HG03571 (cell line): ENCODE measurements at regions not wholly inside any gene's neighbourhood (a gene's known extent, or its start where the extent isn't known, plus 50 kb on each side); places are given as distances from the start of the nearest gene placed in this dataset.
"Not testable (repeated sequence)": the region's sequence is repeated elsewhere in the genome, so short reads cannot be mapped to it uniquely, and the experiment has no call there.

Experiments used
- ATAC-seq: cut with Tn5 transposase; IDR thresholded peaks from one replicate; pipeline ENCODE4 v1.9.1; 2021; ENCODE audit not compliant: unreplicated experiment

DNA sequence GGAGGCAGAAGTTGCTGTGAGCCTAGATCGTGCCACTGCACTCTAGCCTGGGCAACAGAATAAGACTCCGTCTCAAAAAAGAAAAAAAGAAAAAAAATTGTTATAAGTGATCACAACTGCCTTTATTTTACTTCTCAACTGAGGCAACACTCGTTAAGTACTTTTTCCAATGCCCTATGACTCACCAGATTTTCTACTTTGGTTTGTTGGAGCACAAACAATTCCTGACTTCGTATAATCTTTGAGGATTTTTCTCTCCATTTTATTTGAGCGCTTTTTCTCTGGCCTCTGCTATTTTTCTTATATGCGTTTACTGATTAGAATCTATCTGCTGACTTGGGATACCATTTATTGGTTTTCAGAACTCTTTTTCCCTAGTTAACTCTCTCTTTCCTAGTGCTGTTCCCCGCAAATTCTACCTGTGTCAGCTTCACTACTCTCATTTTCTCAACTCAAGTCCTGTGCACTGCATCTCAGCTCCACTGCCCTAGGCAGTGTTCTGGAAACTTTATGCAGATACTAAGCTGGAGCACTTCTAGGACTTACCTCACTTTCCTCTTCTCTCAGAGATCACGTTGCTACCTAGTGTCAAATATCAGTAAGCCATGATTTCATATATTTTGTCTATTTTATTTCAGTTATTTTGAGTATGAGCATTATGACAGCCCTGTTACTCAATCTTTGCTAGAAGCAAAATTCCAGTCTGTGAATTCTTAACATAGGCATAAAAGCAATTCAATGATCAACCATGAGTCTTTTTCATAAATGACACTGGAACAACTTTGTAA is 1120.1 kb upstream of the CITED2 start:
- no peak for ATAC-seq

DNA sequence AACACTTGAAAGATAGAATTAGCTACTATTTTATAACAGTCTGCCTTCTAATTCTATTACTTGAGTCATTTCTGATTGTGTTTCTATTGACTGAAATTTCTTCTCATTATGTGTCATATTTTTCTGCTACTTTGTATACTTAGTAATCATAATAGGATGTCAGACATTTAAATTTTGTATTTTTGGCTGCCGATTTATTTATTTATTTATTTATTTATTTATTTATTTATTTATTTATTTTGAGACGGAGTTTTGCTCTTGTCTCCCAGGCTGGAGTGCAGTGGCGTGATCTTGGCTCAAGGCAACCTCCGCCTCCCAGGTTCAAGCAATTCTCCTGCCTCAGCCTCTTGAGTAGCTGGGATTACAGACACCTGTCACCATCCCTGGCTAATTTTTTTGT is 1119.0 kb upstream of the CITED2 start:
- not testable (repeated sequence) for ATAC-seq

DNA sequence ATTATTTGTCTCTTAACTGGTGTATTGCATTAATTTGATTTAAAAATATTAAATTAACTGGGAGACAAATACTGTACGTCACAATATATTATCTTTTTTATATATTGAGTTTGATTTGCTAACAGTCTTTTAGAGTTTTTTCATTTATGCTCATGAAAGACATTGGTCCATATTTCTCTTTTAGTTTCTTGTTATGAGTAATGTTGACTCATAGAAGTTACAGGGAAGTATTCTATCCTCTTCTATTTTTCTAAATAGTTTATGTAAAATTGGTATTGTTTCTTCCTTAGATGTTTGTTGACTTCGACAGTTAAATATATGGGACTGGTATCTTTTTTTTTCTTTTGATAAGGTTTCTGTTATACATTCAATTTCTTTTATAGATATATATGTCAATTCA is 1115.6 kb upstream of the CITED2 start:
- no peak for ATAC-seq

DNA sequence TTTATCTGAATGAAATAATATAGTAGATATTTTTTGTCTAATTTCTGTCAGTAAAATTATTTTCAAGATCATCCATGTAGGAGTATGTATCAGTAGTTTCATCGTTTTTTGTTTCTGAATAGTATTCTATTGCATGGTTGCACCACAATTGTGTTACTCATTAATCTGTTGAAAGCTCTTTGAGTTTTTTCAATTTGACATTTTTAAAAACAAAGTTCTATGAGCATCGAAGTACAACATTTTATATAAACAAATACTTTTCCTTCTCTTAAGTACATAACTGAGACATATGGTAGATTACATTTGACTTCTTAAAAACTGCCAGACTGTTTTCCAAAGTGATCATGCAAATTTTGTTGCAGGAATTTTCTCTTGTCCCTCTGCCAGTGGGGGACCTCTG is 1113.1 kb upstream of the CITED2 start:
- no peak for ATAC-seq

DNA sequence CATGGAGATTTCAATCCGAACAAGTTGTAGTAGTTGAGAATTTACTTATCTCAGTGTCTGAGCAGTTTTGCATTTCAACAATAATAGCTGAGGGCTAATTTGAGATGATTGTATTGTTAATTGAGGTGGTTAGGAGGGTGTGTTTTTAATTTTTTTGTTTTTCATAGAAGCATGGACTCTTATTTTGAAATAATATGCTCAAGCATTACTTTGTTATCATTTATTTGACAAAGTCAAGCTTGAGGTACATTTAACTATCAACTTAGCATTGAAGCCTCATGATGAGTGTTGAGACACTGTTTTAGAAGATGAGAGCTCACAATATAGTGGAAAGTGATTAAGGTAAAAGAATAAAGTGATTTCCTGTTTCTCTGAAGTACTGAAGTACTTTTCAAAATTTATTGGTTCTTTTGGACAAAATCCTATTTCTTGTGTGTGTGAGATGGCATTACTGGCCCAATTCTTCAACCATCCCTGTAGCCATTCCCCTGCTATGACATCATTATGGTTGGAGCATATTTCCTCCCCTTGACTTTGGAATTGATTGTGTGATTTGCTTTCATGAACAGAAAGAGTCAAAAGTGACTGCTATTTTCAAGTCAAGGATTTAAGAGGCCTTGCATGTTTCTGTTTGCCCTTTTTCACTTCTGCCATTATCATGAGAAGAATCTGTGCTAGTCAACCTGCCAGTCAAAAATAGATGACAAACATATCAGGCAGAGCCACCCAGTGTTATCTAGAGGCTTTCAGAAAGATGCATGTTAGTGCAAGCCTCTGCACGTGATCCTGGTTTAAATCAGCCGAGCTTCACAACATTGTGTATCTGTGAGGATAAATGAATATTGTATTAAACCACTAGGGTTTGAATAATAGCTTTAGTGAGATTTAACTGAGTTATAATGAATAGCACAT is 1112.3 kb upstream of the CITED2 start:
- ATAC-seq = no peak

DNA sequence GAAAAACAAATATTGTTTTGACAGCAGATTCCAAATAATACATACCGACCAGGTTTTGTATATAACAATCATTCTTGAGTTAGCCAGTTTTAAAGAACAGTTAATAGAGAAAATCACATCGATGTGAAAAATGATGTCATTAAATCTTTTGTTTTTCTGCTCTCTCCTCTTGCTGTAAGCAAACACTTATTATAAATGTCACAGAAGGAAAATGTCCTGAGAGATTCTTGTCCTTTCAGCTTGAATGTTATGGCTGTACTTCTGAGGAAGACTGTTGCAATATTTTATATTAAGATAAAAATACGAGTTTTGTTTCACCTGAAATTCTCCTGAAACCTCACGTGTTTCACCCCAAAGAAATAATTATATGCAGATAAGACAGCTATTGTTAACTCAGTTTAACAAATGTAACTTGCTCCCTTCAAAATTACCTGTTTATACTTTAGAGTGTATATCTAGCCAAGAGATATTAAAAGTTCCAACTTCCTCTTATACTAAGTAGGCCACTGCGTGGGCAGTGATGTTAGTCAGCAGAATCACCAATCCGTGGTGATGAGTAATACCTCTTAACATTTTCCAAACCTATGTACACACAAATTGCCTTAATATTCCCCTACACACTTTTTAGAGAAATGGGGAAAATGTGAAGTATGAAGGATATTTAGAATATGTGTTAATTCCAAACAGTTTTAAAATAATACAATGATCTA is 1111.4 kb upstream of the CITED2 start:
- no peak for ATAC-seq

DNA sequence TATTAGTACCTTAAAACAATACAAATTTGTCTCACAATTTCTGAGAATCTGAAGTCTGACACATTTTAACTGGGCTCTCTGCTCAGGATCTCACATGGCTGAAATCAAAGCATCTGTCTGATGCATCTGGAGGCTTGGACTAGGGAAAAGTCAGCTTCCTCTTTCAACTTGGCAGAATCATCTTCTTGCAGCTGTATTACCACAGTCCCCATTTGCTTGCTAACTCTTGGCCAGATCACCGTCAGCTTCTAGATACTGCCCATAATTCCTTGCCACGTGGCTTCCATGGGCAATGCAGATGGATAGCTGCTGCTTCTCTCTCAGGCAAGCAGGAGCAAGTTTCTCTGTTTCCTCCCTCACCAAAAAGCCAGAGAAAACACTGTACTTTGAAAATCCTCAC is 1106.4 kb upstream of the CITED2 start:
- ATAC-seq = no peak

DNA sequence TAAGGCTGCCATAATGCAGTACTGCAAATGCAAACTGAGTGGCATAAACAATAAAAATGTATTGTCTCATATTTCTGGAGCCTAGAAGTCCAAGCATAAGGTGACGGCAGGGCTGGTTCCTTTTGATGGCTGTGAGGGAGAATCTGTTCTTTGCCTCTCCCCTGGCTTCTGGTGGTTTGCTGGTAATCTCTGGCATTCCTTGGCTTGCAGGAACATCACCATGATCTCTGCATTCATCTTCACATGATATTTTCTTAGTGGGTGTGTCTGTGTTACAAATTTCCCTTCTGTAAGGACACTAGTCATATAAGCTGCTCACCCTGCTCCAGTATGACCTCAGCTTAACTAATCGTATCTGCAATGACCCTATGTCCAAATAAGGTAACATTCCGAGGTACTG is 1104.2 kb upstream of the CITED2 start:
- ATAC-seq = no peak

DNA sequence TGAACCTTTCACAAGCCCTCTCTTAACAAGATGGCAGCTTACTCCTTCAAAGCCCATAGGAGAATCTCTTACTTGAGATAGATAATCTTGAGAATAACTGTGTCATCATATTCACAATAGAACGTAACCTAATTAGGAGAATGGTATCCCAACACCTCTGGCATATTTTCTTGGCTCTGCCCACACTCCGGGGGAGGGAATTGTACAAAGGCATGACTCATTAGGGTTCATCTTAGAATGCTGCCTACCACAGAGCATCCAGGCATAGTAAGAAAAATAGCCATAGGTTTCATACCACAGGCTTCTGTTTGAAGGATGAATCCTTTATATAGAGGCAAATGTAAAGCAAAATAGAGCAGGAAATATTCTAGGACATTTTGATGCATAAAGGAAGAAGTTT is 1100.6 kb upstream of the CITED2 start:
- no peak for ATAC-seq

DNA sequence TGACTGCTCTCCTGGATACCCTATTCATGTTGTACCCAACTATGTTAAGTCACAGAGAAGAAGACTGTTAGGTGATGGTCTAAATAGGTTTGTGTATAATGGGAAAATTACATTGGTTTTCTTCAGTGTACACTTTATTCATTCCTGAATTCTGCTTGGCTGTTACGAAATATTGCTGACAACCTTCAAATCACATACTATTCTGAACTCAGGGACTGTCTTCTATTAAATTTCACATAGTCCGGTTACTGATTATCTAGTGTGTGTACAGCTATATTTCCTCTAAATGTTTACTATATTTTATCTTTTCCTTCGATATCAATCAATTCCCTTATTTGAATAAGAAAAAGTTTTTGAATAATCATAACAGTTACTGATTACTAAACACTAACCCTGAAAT is 1090.3 kb upstream of the CITED2 start:
- ATAC-seq = no peak

DNA sequence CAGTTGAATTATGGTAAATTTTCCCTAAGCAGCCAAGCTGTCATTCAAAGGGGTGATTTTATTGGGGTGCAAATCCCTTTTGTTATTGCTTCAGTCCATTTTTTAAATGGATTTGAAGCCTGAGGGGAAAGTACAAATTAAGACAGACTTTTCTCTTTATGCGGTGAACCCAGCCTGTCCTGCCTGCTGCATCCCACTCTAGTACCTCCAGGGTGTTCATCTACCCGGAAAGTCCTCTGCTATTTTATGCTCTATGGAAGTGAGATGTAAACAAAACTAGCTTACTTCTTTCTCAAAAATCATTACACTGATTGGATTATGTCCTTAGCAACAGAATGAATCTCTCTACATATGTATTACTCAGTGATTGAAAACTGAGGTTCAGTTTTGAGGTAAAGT is 1088.9 kb upstream of the CITED2 start:
- no peak for ATAC-seq

DNA sequence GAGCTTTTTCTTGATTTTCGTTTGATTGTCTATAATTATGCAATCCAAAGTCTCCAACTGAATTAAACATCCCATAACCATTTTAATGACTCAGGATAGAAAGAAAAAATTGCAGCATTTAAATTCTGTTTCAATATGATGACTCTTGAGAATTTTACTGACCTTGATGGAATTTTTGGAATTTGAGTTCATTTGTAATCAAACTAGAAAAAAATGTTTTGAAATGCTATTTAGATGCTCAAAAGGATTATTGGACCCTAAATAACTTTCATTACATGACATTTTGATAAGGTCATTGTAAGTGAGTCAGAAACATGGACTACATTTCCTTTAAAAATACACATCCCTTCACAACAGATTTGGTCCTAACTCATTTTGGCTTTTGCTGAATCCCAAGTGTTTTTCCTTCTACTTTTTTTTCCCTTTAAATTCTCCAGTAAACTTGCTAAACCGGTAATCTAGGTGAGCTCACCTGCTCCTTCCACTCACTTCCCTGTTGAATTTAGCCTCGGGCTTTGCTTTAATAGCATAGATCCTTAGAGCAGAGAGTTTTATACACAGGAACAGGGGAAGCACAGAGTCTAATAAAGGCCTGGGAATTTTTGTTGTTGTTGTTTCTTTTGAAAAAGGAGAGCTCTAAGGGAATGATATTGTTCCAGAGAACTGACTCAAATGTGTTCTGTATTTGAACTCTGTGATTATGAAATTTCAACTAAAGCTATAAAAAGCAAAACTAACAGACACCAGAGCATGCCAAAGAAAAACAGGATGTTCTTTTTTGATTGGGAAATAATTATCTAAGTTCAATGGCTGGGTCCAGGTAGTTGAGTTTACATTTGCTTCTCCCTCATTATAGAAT is 1088.2 kb upstream of the CITED2 start:
- no peak for ATAC-seq

DNA sequence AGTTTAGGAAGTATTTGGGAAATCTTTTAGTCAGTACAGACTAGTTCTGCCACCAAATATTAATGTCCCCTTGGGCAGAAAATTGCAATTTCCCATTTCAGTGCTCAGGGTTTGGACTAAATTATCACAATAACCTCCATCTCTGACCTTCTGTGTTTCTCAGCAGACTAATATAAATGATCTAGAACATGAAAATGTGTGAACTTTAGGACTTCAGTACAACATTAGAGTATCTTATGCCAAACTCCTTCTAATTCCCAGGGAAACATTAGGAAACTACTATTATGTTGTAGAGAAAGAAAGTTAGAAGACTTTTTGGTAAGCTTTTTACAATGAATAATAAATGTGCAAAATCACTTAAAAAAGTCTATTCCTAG is 1087.6 kb upstream of the CITED2 start:
- no peak for ATAC-seq

DNA sequence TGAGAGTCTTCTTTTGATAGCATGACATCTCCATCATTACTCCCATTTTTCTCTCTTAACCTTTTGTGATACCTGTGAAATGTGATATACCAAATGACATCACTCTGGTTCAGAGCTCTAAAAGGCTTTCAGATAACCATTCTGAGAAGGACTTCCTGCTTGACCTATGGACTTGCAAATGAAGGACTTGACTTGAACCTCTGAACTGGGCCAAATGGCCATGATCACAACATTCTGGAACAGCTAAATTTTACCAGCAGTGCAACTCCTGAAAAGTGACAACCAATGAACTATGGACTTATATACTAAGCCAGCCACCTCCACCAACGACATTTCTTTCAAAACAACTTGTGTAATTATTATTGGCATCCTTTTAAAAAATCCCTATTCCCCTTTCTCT is 1085.8 kb upstream of the CITED2 start:
- ATAC-seq = no peak

DNA sequence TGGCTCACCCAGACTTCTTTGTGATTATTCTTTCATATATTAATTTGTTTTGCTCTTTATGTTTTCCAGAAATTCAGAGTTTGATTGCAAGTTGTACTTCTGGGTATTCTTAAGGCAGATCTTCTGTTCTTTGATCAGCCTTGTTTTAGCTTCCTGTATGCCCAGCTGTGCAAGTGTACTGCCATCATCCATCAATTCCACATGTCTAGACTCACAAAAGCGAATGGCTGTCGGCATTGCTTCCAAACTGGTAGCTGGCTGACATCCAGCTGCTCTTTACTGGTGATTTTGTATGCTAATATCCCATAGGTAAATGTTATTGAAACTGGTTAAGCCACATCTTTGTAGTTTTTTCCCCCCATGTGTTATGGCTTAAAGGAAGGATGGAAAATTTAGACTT is 1084.8 kb upstream of the CITED2 start:
- ATAC-seq = no peak

DNA sequence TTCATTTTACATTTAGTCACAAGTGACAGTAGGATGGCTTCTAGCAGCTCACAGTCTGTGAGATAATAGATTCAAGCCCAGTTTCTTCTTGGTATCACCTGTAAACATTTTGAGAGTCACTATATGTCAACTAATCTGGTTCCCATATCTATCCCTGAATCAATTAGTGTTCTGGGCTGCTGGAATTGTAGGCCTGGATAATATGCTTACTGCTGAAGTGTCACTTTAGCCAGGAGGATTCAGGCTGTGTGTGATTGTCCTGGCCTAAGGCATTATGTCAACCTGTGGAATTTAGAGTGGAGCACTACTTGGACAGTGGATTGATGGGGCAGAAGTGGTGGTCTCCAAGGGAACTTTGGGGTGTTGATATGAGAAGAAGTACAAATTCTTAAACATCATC is 1071.8 kb upstream of the CITED2 start:
- ATAC-seq = no peak

DNA sequence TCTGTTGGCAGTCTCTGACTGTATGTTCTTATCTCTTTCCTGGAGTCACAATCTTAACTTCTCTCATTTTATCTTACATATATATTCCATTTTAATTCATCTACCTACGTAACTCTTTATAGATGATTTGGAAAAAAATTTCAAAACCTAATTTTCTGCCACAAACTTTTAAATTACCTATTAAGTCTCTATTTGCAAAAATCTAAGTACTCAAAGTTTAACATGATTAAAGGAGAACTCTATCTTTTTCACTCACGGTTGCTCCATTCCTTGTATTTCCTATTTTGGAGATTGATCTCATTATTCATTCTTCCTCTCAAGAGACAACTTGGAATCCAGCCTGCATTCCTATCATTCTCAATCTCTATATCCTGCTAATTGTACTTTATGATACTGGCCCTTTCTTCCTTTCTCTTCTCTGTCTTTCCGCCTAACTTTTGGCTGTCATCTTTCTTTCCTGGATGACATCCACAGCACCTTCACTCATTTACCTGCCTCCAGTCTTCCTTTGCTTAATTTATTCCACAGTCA is 1071.1 kb upstream of the CITED2 start:
- no peak for ATAC-seq

DNA sequence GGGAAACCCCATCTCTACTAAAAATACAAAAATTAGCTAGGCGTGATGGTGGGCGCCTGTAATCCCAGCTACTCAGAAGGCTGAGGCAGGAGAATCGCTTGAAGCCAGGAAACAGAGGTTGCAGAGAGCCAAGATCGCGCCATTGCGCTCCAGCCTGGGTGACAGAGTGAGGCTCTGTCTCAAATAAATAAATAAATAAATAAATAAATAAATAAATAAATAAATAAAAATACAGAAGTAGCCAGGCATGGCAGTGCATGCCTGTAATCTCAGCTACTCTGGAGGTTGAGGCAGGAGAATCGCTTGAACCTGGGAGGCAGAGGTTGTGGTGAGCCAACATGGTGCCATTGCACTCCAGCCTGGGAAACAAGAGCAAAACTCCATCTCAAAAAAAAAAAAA is 1068.7 kb upstream of the CITED2 start:
- ATAC-seq = not testable (repeated sequence)

DNA sequence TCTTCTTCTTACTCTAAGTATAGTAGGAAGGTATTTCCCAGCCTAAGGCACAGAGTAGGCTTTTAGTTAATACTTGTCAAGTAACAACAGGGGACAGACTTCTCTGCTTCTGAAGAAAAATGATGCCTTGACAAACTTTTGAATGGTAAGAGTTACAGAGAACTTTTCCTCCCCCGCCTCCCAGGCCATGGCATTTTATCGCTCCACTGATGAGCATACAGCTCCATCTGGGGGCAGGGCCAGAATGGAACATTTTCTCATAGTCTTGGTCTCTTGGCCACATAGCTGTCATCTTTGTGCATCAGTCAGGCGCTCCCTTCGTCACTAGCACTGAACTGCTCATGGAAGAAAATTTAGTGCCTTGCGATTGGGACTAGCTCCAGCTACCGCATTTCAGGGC is 1066.8 kb upstream of the CITED2 start:
- no peak for ATAC-seq

DNA sequence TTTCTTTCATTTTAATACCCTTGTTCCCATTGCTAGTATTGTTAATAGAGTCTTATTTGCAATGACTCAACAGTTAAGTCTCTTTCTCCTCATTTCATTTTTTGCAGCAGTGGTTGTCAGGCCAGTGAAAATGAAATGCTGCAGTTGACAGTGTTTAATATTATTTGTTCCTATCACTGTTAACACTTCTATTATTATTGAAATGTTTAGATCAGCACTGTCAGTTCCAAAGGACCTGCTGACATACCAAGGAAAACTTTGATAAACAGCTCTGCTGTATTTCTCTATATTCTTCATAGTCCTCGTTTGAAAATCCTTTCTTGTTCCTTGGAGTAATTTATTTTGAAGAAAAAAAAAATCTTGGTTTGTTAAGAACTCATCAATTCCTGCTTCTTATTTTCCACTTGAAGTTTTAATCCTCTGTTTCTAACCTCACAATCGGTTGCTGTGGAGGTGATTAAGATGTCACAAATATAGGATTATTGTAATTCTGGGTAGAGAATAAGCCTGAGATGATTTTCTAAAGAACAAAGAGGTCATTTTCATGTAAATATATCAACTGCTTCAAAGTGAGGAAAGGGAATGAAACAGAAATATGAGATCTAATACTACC is 1065.9 kb upstream of the CITED2 start:
- ATAC-seq = no peak
